Activated CD8-positive, alpha-beta memory T cell treated with anti-CD3 and anti-CD28 coated beads for 1 hour (primary cell): ENCODE measurements at regions not wholly inside any gene's neighbourhood (a gene's known extent, or its start where the extent isn't known, plus 50 kb on each side); places are given as distances from the start of the nearest gene placed in this dataset.

Source experiments
- DNase-seq, 2 donors: peaks; one replicate each; pipeline ENCODE4 v3.0.0-alpha.2; 2020; ENCODE audit warnings: low read depth in 1 of 2; ENCODE audit errors: extremely low read depth in 1 of 2

GRCh38 chr2:120932881-120933280, 197.2 kb downstream of the GLI2 start:
- DNase-seq = no peak

GRCh38 chr2:120933693-120934573, 198.3 kb downstream of the GLI2 start:
- DNase-seq = no peak

GRCh38 chr2:120934574-120935338, 199.1 kb downstream of the GLI2 start:
- DNase-seq = no peak

- DNase-seq = no peak
Observed at GRCh38 chr2:120935339-120936313, 200.0 kb downstream of the GLI2 start.

GRCh38 chr2:120936476-120937334, 201.0 kb downstream of the GLI2 start:
- no peak for DNase-seq

- DNase-seq = no peak
Observed at GRCh38 chr2:120937686-120938044, 202.0 kb downstream of the GLI2 start.

- no peak for DNase-seq
Observed at GRCh38 chr2:120938045-120938771, 202.5 kb downstream of the GLI2 start.

- no peak for DNase-seq
Observed at GRCh38 chr2:120939595-120940318, 204.1 kb downstream of the GLI2 start.

GRCh38 chr2:120940319-120940696, 204.6 kb downstream of the GLI2 start:
- DNase-seq = no peak

GRCh38 chr2:120940726-120941256, 205.1 kb downstream of the GLI2 start:
- DNase-seq = no peak

- DNase-seq = no peak
Observed at GRCh38 chr2:120941571-120942120, 206.0 kb downstream of the GLI2 start.

GRCh38 chr2:120942658-120943057, 207.0 kb downstream of the GLI2 start:
- no peak for DNase-seq

GRCh38 chr2:120943403-120944034, 207.9 kb downstream of the GLI2 start:
- no peak for DNase-seq

GRCh38 chr2:120944575-120944974, 208.9 kb downstream of the GLI2 start:
- DNase-seq = no peak

GRCh38 chr2:120945091-120945490, 209.4 kb downstream of the GLI2 start:
- no peak for DNase-seq

- no peak for DNase-seq
Observed at GRCh38 chr2:120945832-120946499, 210.3 kb downstream of the GLI2 start.

GRCh38 chr2:120947327-120947726, 211.7 kb downstream of the GLI2 start:
- DNase-seq = no peak
